Calu3 (cell line): ENCODE measurements at regions not wholly inside any gene's neighbourhood (a gene's known extent, or its start where the extent isn't known, plus 50 kb on each side); places are given as distances from the start of the nearest gene placed in this dataset.

Source experiments
- BruUV-seq: library from RNA; stranded (reverse); fragments of 400-500 nt; replicated peaks from 2 replicates; lab custom pipeline; 2021; lab: Mats Ljungman, UMichigan
- CTCF ChIA-PET: fragments of 300-600 bp; sonication (Branson Sonifier 250); formaldehyde crosslinking; loops from one replicate; lab custom pipeline; 2022; ENCODE audit warnings: antibody characterized with exemption; lab: Charles Lee
- DNase-seq: peaks from one replicate; pipeline ENCODE4 v3.0.0; 2022
- H3K27ac Mint-ChIP-seq: one replicate; pipeline ENCODE4 v1.8.0; 2022; ENCODE audit warnings: mixed read lengths; ENCODE audit not compliant: unreplicated experiment
- H3K27me3 Mint-ChIP-seq: one replicate; pipeline ENCODE4 v1.8.0; 2022; ENCODE audit warnings: mixed read lengths; ENCODE audit not compliant: unreplicated experiment
- H3K36me3 Mint-ChIP-seq: one replicate; pipeline ENCODE4 v1.8.0; 2022; ENCODE audit warnings: mild to moderate bottlenecking, moderate library complexity, mixed read lengths; ENCODE audit not compliant: insufficient read depth, unreplicated experiment
- H3K4me1 Mint-ChIP-seq: one replicate; pipeline ENCODE4 v1.8.0; 2022; ENCODE audit warnings: mild to moderate bottlenecking, low read depth, mixed read lengths; ENCODE audit not compliant: unreplicated experiment
- H3K4me3 Mint-ChIP-seq: one replicate; pipeline ENCODE4 v1.8.0; 2022; ENCODE audit warnings: mild to moderate bottlenecking, low read depth, moderate library complexity, mixed read lengths; ENCODE audit not compliant: unreplicated experiment
- H3K9me3 Mint-ChIP-seq: one replicate; pipeline ENCODE4 v1.8.0; 2022; ENCODE audit warnings: low read depth, mixed read lengths; ENCODE audit not compliant: unreplicated experiment
- CTCF ChIP-seq: fragments of 200-600 bp; IDR thresholded peaks from one replicate; pipeline ENCODE4 v1.8.0; 2022; ENCODE audit warnings: antibody characterized with exemption; ENCODE audit not compliant: unreplicated experiment
- intact Hi-C: fragments of 100-400 bp; cut with micrococcal nuclease; formaldehyde crosslinking; loops from one replicate; pipeline ENCODE4 v1.10.0; 2022; ENCODE audit not compliant: unreplicated experiment

GRCh38 chr3:191753196-191753595 lies 292.2 kb downstream of the PYDC2 start:
- H3K9me3 Mint-ChIP-seq: peaks cover 2% of the 10 kb centered on the region
- intact Hi-C loops: no loop called here
- BruUV-seq: no TSS peak
- H3K4me3 Mint-ChIP-seq: no peak overlapping the region
- no peaks in the 10 kb centered on the region for H3K27me3 Mint-ChIP-seq
- no peak overlapping the region for H3K27ac Mint-ChIP-seq
- CTCF ChIA-PET: no interaction called here
- TF ChIP-seq CTCF: no peak
- H3K4me1 Mint-ChIP-seq: no peaks in the 10 kb centered on the region
- H3K36me3 Mint-ChIP-seq: no peaks in the 10 kb centered on the region
- no peak for DNase-seq

- peaks cover under 1% of the 10 kb centered on the region for H3K9me3 Mint-ChIP-seq
- H3K4me3 Mint-ChIP-seq: no peak overlapping the region
- intact Hi-C loops: no loop called here
- CTCF ChIA-PET: no interaction called here
- no peak for TF ChIP-seq CTCF
- H3K27ac Mint-ChIP-seq: peak overlapping the region; percentile 15
- no peak for DNase-seq
- BruUV-seq: no TSS peak
- peaks cover 8% of the 10 kb centered on the region for H3K4me1 Mint-ChIP-seq
- no peaks in the 10 kb centered on the region for H3K36me3 Mint-ChIP-seq
- no peaks in the 10 kb centered on the region for H3K27me3 Mint-ChIP-seq
Observed at GRCh38 chr3:191761906-191762305, 300.9 kb downstream of the PYDC2 start.

- intact Hi-C loops: no loop called here
- no peak for TF ChIP-seq CTCF
- Mint-ChIP-seq H3K36me3 (no peaks in the 10 kb centered on the region), H3K9me3 (peaks cover 3% of the 10 kb centered on the region), H3K27me3 (no peaks in the 10 kb centered on the region), H3K4me3 (no peak overlapping the region), H3K27ac (peak overlapping the region; percentile 15), H3K4me1 (peaks cover 8% of the 10 kb centered on the region)
- BruUV-seq: no TSS peak
- no peak for DNase-seq
- CTCF ChIA-PET: no interaction called here
Observed at GRCh38 chr3:191762323-191762960, 301.5 kb downstream of the PYDC2 start.

GRCh38 chr3:191768421-191768820 lies 307.5 kb downstream of the PYDC2 start:
- BruUV-seq: no TSS peak
- Mint-ChIP-seq H3K4me1 (no peaks in the 10 kb centered on the region), H3K27me3 (no peaks in the 10 kb centered on the region), H3K36me3 (no peaks in the 10 kb centered on the region), H3K4me3 (no peak overlapping the region), H3K9me3 (peaks cover 3% of the 10 kb centered on the region), H3K27ac (no peak overlapping the region)
- intact Hi-C loops: no loop called here
- DNase-seq: peak; percentile 21
- CTCF ChIA-PET: no interaction called here
- peak; percentile 23 for TF ChIP-seq CTCF
